Inflammatory macrophage treated with lipopolysaccharide for 4 hours (primary cell): ENCODE measurements at regions not wholly inside any gene's neighbourhood (a gene's known extent, or its start where the extent isn't known, plus 50 kb on each side); places are given as distances from the start of the nearest gene placed in this dataset.
"Not testable (repeated sequence)": the region's sequence is repeated elsewhere in the genome, so short reads cannot be mapped to it uniquely, and the experiment has no call there.

Experiments used
- DNase-seq: peaks from one replicate; pipeline ENCODE4 v3.0.0-alpha.2; 2020

DNA sequence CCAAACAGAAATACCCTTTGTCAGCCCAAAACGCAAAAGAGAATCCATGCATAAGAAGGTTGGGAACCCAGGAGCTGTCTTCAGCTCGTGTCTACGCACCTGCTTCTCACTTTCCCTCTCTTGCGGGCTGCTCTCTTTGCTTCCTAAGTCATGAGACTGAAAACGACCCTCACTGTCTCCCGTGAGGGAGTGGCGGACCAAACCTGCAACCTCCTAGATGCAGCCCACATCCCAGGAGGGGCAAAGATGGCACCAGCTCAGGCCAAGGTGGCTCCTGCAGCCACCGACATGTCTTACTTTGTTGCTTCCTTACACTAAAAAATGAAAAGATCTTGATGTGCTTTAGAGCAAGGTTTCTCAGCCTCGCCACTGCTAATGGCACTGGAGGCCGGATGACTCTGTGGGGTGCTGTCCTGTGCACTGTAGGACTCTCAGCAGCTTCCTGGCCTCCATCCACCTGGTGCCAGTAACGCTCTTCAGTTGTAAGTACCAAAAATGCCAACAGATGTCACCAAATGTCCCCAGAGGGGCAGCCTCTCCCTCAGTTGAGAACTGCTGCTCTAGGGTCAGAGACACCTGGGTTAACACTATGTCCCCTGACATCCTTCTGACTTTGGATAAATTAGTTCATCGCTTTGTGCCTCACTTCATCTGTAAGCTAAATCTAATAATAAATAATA lies 179.8 kb upstream of the PFKP start:
- no peak for DNase-seq

DNA sequence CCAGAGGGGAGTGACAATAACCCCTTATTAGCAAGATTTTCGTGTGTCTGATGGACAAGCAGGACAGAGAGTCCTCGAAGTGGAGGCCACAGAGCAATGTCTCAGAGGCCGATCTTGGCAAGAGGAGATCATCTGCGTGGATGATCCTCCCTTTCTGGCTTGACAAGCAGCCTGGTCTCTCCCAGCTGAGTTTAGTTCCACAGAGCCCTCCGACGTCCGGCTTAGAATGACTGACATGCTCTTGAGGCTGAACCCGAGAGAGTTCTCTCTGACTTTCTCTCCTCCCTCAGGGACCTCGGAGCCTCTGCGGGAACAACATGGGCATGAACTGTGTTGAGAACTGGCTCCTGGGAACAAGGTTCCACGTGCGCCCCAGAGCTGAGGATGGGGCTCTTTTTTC lies 180.7 kb upstream of the PFKP start:
- no peak for DNase-seq

DNA sequence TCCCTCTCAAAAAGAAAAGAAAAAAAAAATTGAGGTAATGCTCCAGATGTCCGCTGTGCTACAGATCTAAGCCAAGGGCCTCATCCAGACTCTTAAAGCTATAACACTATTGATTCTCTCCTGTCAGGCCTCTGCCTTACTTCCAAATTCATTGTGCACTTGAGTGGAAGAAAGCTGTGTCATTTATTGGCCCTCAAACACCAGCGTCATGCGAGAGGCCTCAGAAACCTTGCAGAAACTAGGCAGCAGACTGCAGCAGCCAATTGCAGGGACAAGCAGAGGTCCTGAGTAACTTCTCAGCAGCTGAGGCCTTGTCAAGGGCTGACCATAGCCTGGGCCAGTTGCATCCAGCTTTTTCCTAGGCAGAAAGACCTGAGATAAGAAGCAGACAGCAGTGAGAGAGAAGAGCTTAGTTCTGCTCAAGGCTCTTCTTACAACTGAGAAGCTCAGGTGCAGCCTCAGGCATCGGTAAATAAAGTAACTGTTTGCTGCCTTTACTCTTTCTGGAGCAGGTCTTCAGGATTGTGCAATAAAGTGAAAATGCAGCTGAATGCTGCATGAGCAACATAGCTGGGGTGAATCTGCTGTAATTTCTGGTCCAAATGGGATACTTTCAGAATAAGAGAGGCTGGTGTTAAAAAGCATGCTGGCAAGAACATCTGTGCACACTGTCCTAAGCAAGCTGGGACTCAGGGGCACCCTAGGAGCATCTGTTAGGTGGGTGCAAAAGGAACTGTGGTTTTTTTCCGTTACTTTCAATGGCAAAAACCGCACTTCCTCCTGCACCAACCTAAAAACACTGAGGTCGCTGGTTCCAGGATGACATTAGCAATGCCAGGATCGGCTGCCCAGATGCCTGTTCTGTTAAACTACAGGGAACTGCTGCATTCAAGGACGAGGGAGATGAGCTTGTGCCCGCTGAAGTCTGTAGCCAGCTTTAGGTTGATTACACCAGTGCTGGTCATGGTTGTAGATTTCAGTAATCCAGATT lies 181.8 kb upstream of the PFKP start:
- no peak for DNase-seq

DNA sequence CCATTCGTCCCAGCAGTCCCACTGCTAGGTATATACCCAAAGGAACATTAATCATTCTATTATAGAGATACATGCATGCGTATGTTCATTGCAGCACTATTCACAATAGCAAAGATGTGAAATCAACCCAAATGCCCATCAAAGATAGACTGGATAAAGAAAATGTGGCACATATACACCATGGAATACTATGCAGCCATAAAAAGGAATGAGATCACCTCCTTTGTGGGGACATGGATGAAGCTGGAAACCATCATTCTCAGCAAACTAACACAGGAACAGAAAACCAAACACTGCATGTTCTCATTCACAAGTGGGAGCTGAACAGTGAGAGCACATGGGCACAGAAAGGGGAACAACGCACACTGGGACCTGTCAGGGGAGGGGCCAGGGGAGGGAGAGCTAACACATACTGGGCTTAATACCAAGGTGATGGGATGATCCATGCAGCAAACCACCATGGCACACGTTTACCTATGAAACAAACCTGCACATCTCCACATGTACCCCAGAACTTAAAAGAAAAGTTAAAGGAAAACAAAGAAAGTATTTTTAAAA lies 183.3 kb upstream of the PFKP start:
- not testable (repeated sequence) for DNase-seq

DNA sequence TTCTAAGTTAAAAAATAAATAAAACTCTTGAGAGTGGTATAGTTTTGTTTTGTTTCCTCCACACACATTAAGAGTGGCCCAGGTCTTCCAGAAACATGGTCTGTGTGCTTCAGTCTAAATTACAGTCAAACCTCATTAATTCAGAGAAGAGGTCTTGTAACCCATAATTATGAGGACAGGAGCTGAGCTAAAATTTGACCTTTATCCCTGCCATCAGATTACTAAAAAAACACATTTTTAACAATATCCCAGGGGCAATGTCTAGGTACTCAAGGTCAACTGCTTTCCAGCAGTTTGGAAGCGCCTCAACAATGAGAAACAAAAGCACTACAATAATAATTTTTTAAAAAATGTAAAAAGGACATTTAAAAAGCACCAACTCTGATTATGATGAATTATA lies 184.1 kb upstream of the PFKP start:
- DNase-seq, result no peak

DNA sequence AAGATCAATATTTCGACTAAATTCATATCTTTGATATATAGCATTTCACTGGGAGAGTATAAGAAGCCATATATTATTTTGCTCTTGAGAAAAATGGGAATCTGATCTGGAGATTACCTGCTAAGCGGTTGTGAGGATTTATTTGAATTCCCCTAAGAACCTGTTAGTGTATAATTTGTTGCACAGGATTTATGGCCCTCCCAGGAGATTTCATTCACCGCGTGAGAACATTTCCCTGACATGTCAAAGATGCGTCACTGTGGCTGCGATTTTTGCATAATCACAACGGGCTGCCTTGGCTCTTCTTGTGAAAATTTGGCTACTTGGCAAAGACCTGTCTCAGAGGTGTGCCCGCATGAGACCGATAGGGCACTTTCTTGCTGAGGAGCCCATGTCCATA lies 184.7 kb upstream of the PFKP start:
- DNase-seq, result no peak

DNA sequence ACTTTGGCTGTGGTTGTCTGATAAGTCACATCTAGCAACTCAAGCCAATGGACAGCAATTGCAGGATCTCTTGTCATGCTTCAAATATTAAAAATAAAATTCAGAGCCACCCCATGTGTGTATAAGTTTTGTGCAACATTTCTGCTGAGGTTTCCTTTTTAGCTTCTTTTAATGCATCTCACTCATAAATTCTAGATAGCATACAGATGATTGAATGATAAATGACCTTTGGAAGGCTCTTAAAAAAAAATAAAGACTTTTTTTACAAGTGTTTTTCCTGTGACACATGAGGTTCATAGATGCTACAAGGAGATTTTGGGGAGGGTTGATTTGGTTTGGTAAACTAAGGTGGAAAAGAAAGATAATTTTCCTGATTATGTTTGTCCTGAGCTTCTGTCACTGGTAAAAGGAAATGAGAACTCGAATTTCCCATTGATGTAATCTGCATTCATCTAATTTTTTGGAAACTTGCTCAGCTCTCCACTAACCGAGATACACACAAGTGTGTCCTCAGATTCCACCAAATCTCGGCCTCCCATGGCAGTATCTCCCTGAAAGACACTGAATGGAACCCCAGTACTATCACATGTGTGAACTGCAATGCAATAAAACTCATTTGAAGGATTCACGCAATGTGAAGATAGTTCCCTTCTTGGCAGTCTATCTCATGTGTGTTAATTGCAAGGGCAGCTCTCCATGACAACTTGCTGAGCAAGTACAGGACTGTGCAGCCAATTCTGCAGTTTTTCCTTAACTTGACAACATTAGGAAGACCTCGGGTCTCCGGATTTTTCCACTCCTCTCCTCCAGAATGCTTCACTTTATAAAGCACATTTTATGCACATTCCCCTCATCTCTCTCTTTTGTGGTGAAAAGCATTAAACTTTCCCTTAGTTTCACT lies 185.4 kb upstream of the PFKP start:
- DNase-seq, result no peak

DNA sequence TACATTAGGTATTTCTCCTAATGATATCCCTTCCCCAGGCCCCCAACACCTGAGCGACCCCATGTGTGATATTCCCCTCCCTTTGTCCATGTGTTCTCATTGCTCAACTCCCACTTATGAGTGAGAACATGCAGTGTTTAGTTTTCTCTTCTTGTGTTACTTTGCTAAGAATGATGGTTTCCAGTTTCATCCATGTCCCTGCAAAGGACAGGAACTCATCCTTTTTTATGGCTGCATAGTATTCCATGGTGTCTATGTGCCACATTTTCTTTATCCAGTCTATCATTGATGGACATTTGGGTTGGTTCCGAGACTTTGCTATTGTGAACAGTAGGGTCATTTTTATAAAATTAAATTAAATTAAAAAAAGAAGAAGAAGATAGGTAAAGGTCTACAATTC lies 187.3 kb upstream of the PFKP start:
- DNase-seq, result not testable (repeated sequence)

DNA sequence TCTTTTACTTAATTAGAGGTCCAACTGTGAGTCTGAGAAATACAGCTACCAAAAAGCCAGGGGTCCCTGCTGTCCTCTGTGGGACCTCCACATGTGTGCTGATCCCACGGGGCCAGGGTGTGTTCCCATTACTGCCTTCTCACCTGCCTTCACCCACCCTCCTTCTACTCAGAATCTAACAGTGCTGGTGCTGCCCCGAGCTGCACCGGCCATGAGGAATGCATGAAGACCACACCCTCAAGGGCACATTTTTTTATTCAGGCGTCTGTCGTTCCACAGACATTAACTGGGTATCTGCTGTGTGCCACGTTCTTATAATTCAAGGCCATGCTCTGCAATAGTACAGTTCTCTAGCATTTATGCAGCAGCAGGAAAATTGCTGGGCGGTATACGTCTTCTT lies 188.5 kb upstream of the PFKP start:
- DNase-seq, result no peak

DNA sequence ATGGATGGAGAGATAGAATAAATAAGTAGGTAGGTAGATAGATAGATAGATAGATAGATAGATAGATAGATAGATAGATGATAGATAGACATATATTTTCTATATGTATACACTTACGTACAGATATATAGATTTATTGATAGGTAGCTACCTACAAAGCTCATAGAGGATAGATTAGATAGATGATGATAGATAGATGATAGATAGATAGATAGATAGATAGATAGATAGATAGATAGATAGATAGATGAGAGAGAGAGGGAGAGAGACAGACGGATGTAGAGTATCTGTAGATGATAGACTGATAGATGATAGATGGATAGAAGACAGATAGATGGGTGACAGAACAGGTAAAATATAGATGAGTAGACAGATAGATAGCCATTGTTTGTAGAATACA lies 191.3 kb upstream of the PFKP start:
- no peak for DNase-seq

DNA sequence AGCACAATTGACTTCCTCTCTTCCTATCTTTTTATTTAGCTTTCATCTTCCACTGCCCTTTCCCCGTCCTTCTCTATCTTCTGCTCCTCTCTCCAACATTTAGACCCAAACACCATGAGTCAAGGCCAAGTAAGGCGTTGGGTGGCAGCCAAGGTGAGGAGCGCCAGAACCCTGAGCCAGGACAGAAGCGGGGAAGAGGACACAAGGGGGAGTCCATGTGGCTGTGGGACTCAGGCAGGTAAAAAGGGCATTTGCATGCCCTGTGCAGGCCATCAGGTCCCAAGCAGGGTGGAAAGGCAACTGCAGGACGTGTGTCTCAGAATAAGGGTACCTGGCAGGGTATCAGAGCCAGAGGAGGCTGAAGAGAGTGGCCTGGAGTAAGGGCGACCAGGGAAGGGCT lies 192.4 kb upstream of the PFKP start:
- DNase-seq, result no peak

DNA sequence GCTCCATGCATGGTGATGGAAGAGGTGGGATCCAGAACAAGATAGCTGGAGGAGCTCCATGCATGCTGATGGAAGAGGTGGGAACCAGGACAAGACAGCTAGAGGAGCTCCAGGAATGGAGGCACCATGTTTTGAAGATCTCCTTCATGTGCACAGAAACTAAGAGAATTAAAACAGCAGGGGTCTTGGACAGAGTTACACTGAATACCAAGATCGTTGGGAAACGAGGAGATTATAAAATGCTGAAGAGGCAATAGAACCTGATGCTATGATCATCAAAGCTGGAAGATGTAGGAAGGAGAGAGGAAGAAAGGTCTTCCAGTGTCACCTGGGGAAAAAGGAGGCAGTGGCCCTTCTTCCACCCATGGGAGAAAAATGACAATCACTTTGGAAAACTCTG lies 193.6 kb upstream of the PFKP start:
- no peak for DNase-seq

DNA sequence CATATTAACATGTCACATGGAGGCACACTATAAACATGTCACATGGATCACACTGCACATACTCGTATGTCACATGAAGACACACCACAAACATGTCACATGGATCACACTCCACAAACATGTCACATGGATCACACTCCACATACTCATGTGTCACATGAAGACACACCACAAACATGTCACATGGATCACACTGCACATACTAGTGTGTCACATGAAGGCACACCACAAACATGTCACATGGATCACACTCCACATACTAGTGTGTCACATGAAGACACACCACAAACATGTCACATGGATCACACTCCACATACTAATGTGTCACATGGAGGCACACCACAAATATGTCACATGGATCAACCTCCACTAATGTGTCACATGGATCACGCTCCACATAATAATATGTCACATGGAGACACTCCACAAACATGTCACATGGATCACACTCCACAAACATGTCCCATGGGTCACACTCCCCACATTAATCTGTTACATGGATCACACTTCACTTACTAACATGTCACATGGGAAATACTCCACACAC lies 195.6 kb upstream of the PFKP start:
- DNase-seq, result no peak

DNA sequence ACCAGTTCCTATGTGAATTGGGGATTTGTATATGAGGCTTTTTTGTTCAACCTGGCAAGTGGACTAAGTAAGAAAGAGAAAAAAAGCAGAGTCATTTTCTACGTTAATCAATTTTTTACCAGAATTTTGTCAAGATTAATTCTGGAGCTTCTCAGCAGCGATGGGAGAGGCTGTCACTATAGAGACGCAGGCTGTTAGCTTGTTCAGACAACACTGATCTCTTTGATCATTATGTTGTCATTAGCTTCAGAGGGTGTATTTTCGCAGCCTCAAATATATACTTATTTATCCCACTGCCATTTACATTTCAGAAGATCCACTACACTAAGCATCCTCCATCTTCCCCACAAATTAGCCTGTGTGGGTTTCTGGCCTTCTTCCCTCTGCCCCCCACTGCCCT lies 196.7 kb upstream of the PFKP start:
- no peak for DNase-seq

DNA sequence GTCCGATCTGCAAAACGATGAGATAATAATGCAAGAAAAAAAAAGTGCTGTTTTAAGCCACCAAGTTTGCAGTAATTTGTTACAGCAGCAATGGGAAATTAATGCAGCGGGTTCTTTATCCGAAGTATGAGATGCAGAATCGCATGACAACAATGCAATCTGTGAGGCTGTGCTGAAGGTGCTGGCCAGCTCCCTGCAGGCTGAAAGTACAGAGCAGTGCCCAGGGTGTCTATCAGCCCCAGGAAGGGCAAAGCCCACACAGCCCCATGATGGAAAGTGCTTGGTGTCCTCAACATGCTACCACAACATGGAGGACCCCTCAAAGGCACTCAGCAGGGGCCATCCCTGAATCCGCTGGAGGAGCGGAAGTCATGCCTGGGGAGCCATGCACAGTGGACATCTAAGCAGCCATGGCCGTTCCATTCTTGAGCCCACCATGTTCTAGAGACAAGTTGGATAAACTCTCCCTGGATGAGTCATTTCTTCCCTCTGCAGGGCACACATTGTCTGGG lies 199.5 kb upstream of the PFKP start:
- DNase-seq, result no peak

DNA sequence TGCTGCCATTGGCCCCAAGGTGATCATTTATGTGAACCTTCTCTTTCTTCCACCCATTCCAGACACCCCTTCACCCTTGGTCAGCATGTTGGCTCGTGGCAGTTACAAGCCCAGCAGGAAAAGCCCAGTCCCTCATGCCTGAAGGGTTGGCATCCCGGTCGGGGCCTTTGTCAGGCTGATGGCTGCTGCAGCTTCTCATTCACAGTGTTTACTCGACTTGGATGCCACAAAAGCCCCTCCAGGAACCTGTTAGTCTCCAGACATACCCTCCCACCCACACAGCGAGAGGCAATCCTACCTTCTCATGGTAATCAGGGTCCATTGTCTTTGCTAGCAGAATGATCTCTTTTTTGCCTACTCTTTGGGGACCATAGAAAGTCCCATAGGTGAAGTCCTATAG lies 200.8 kb upstream of the PFKP start:
- no peak for DNase-seq

DNA sequence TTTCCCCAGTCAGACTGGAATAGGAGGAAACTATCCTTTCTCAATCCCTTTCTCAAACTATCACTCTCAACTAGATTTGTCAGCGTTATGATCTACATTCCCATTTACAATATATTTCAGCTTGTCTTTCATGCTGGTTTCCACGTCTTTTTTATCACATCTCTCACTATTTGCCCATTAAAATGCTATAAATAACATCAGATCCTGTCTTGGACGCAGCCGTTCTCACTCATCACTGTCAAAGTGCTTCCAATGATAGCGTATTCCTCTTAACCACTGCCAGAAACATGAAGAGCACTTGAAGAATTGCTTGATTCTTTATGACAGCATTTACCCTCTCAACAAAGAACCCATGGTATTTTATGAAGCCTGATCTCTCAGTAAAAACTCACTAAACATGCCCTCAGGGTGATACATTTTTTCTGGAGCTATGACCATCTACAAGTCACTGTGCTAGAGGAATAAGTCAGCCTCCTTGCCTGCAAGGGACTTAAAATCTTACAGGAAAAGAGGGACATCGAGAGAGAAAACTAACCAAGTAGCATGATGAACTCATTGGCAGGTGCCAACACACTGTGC lies 205.6 kb upstream of the PFKP start:
- no peak for DNase-seq

DNA sequence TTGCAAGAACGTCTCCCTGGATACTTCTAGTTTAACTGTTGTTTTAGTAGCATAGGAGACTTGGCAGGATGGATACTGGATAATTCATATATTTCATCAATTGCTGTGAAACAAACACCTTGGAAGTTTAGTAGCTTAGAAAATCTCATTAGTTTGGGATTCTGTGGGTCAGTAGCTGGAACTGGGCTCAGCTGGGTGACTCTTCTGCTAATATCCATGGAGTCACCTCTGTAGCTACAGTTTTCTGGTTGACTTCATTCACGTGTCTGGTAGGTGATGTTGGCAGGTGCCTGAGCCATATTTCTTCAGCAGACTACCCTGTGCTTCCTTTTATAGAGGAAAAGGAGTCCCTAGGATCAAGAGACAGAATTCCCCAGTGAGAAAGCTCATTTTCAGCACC lies 208.9 kb upstream of the PFKP start:
- DNase-seq, result no peak

DNA sequence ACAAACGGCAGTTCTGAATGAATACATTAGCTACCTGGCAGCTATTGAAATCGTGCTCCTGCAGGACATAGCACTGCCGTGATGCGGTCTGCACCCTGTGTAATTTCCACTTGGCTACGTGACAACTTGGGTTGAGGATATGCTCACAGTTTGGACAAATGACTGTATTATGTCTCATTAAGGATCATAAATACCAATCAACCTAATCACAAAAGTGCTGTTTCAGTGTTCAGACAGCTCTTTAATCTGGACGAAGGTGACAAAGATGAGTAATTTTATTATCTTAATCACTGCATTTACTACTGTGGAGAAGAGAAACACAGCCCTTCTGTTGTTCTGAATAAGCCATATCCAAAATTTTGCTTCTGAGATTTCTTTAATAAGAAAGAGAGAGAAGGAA lies 210.8 kb upstream of the PFKP start:
- DNase-seq, result no peak

DNA sequence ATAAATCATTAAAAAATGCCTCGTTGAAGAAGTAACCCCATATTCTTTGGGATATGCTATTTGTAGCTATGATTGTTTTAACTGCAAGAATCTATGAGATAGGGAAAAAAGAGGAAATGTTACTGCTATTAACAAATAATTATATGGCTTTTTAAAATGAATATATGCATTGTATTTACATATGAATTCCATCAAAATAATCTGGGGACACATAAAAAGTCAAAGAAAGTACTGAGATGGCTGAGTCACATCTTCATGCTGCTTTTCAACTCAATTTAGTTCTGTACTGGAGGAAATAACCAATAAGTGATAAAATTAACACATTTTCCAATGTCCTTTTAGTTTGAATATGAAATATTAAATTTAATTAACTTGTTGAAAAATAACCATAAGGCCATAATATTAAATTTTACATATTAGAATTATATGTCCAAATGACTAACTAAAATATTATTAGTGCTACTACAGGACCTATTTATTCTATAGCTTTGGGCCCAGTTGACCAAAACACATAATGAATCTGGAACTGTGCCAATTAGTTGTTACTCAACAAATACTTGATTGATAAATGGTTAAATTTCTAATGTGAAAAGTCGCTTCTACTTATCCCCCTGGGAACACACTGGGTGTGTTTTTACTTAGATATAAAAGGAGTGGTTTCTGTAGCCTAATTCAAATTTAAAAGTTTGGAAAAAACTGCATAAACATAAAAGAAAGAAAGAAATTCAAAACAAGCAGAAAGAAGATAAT lies 214.6 kb upstream of the PFKP start:
- DNase-seq, result no peak

DNA sequence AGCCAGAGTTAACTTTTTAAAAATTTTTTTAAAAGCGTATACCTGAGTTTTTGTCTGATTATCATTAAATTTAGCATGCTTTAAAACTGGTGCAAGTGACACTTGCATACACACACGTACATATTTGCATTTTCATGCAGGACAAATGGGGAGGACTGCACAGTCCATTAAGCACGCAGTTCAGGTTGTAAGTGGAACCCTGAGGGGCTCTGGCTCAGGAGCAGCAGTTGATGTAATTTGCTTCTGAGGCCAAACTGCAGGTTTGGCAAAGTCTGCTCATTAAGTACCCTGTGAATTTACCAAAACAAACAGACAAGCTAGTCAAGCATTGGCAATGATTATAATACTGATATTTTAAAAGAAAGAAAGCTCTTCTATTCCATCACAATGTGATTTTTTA lies 215.8 kb upstream of the PFKP start:
- no peak for DNase-seq
